NB4 (cell line): ENCODE measurements at regions not wholly inside any gene's neighbourhood (a gene's known extent, or its start where the extent isn't known, plus 50 kb on each side); places are given as distances from the start of the nearest gene placed in this dataset.
A peak's percentile ranks its signal among the peaks of the same experiment; 100 is the strongest.

Source experiments
- DNase-seq: peaks from one replicate; pipeline ENCODE4 v3.0.0; 2010; ENCODE audit warnings: low read depth
- H3K4me3 ChIP-seq: one replicate; pipeline ENCODE4 v1.5.1; 2011; ENCODE audit warnings: mild to moderate bottlenecking, low read depth, low read length, moderate library complexity
- CTCF ChIP-seq: IDR thresholded peaks from one replicate; pipeline ENCODE4 v1.5.1; 2012; ENCODE audit warnings: low read depth, low read length
- MAX ChIP-seq: IDR thresholded peaks from 2 replicates; pipeline ENCODE4 v1.6.1; 2011; ENCODE audit warnings: low read depth, low read length
- MYC ChIP-seq: IDR thresholded peaks from 2 replicates; pipeline ENCODE4 v1.6.1; 2011; ENCODE audit warnings: low read depth, low read length
- POLR2A ChIP-seq: IDR thresholded peaks from 2 replicates; pipeline ENCODE4 v1.6.1; 2011; ENCODE audit warnings: mild to moderate bottlenecking; ENCODE audit not compliant: insufficient read length; ENCODE audit errors: extremely low read depth

- DNase-seq = no peak
- H3K4me3 ChIP-seq = no peak overlapping the region
- no peak for TF ChIP-seq MYC
- no peak for TF ChIP-seq MAX
- TF ChIP-seq POLR2A = no peak
- TF ChIP-seq CTCF = no peak
Measured at GRCh38 chr9:38162332-38163211, 93.5 kb upstream of the SHB start.

- peak; percentile 79 for TF ChIP-seq CTCF
- TF ChIP-seq POLR2A = no peak
- no peak overlapping the region for H3K4me3 ChIP-seq
- peak; percentile 59 for DNase-seq
Measured at GRCh38 chr9:38160613-38161215, 91.7 kb upstream of the SHB start.

- DNase-seq = no peak
- TF ChIP-seq MYC = no peak
- TF ChIP-seq POLR2A = no peak
- no peak for TF ChIP-seq MAX
- no peak for TF ChIP-seq CTCF
- H3K4me3 ChIP-seq = no peak overlapping the region
Measured at GRCh38 chr9:38159599-38159998, 90.6 kb upstream of the SHB start.

GRCh38 chr9:38158628-38159027 lies 89.6 kb upstream of the SHB start:
- no peak overlapping the region for H3K4me3 ChIP-seq
- DNase-seq = no peak
- TF ChIP-seq CTCF = no peak

GRCh38 chr9:38157711-38158110 lies 88.7 kb upstream of the SHB start:
- TF ChIP-seq CTCF (no peak), MYC (no peak), MAX (no peak), POLR2A (no peak)
- no peak overlapping the region for H3K4me3 ChIP-seq
- DNase-seq = no peak
